HAP-1 (cell line): ENCODE measurements at regions not wholly inside any gene's neighbourhood (a gene's known extent, or its start where the extent isn't known, plus 50 kb on each side); places are given as distances from the start of the nearest gene placed in this dataset.
"Not testable (repeated sequence)": the region's sequence is repeated elsewhere in the genome, so short reads cannot be mapped to it uniquely, and the experiment has no call there.

Source experiments
- DNase-seq, 2 experiments: peaks; one replicate each; pipeline ENCODE4 v3.0.0-alpha.2; 2016 to 2020; ENCODE audit warnings: low spot score in 2 of 2
- H3K27me3 ChIP-seq: fragments of 250-450 bp; sonication (Bioruptor Pico); 2 replicates; pipeline ENCODE4 v1.5.1; 2020; ENCODE audit warnings: low read depth, mild to moderate bottlenecking, moderate library complexity
- H3K36me3 ChIP-seq: fragments of 250-450 bp; sonication (Bioruptor Pico); replicated peaks from 2 replicates; pipeline ENCODE4 v1.5.1; 2020; ENCODE audit warnings: mild to moderate bottlenecking
- H3K4me1 ChIP-seq: fragments of 250-450 bp; sonication (Bioruptor Pico); 2 replicates; pipeline ENCODE4 v1.5.1; 2020; ENCODE audit warnings: mild to moderate bottlenecking
- H3K4me3 ChIP-seq: fragments of 250-450 bp; sonication (Bioruptor Pico); 2 replicates; pipeline ENCODE4 v1.5.1; 2020; ENCODE audit warnings: mild to moderate bottlenecking, moderate library complexity
- H3K9me3 ChIP-seq: fragments of 250-450 bp; sonication (Bioruptor Pico); 2 replicates; pipeline ENCODE4 v1.5.1; 2020; ENCODE audit warnings: mild to moderate bottlenecking, moderate library complexity
- in situ Hi-C: fragments of 300-500 bp; cut with MboI; formaldehyde crosslinking; loops from 3 replicates; pipeline ENCODE4 v1.14.3; 2020; ENCODE audit warnings: low sequenced_read_pairs, inconsistent platforms, mixed read lengths

- Histone ChIP-seq H3K36me3 (no peaks in the 10 kb centered on the region), H3K27me3 (peaks cover 3% of the 10 kb centered on the region), H3K4me3 (no peak overlapping the region), H3K9me3 (no peaks in the 10 kb centered on the region), H3K4me1 (no peaks in the 10 kb centered on the region)
- in situ Hi-C loops, result no loop called here
- no peak for DNase-seq
Measured at GRCh38 chr12:92253301-92253700, 107.7 kb upstream of the BTG1 start.

GRCh38 chr12:92248977-92249376 is 103.3 kb upstream of the BTG1 start:
- Histone ChIP-seq H3K9me3 (no peaks in the 10 kb centered on the region), H3K27me3 (peaks cover 3% of the 10 kb centered on the region; the same call in 1 of the 2 replicates), H3K36me3 (no peaks in the 10 kb centered on the region), H3K4me1 (no peaks in the 10 kb centered on the region), H3K4me3 (no peak overlapping the region)
- DNase-seq, result no peak
- in situ Hi-C loops, result no loop called here

- in situ Hi-C loops, result no loop called here
- Histone ChIP-seq H3K9me3 (no peaks in the 10 kb centered on the region), H3K4me3 (no peak overlapping the region), H3K27me3 (no peaks in the 10 kb centered on the region; the same call in 1 of the 2 replicates), H3K36me3 (no peaks in the 10 kb centered on the region), H3K4me1 (no peaks in the 10 kb centered on the region)
- DNase-seq, result no peak
Measured at GRCh38 chr12:92244036-92244435, 98.4 kb upstream of the BTG1 start.

- Histone ChIP-seq H3K27me3 (no peaks in the 10 kb centered on the region; the same call in 1 of the 2 replicates), H3K4me1 (no peaks in the 10 kb centered on the region), H3K36me3 (no peaks in the 10 kb centered on the region), H3K4me3 (no peak overlapping the region), H3K9me3 (no peaks in the 10 kb centered on the region)
- no peak for DNase-seq
- in situ Hi-C loops, result no loop called here
Measured at GRCh38 chr12:92242907-92243306, 97.3 kb upstream of the BTG1 start.

GRCh38 chr12:92237762-92238523 is 92.3 kb upstream of the BTG1 start:
- Histone ChIP-seq H3K36me3 (no peaks in the 10 kb centered on the region), H3K9me3 (no peaks in the 10 kb centered on the region), H3K27me3 (no peaks in the 10 kb centered on the region), H3K4me3 (no peak overlapping the region), H3K4me1 (no peaks in the 10 kb centered on the region)
- in situ Hi-C loops, result no loop called here
- no peak for DNase-seq

GRCh38 chr12:92237262-92237661 is 91.6 kb upstream of the BTG1 start:
- no peaks in the 10 kb centered on the region for H3K36me3 ChIP-seq
- in situ Hi-C loops, result no loop called here
- no peaks in the 10 kb centered on the region for H3K9me3 ChIP-seq
- H3K4me1 ChIP-seq, result no peaks in the 10 kb centered on the region
- no peak for DNase-seq
- no peak overlapping the region for H3K4me3 ChIP-seq
- no peaks in the 10 kb centered on the region for H3K27me3 ChIP-seq

- no peak overlapping the region for H3K4me3 ChIP-seq
- H3K36me3 ChIP-seq, result no peaks in the 10 kb centered on the region
- no peaks in the 10 kb centered on the region for H3K4me1 ChIP-seq
- DNase-seq, result no peak
- H3K27me3 ChIP-seq, result no peaks in the 10 kb centered on the region
- in situ Hi-C loops, result no loop called here
- H3K9me3 ChIP-seq, result no peaks in the 10 kb centered on the region
Measured at GRCh38 chr12:92235703-92236472, 90.2 kb upstream of the BTG1 start.

- H3K4me1 ChIP-seq, result no peaks in the 10 kb centered on the region
- no peaks in the 10 kb centered on the region for H3K36me3 ChIP-seq
- no peaks in the 10 kb centered on the region for H3K27me3 ChIP-seq
- in situ Hi-C loops, result no loop called here
- DNase-seq, result no peak
- H3K4me3 ChIP-seq, result no peak overlapping the region
- no peaks in the 10 kb centered on the region for H3K9me3 ChIP-seq
Measured at GRCh38 chr12:92234533-92234932, 88.9 kb upstream of the BTG1 start.

GRCh38 chr12:92233346-92234015 is 87.8 kb upstream of the BTG1 start:
- no peaks in the 10 kb centered on the region for H3K36me3 ChIP-seq
- H3K27me3 ChIP-seq, result no peaks in the 10 kb centered on the region
- no peak overlapping the region for H3K4me3 ChIP-seq
- H3K9me3 ChIP-seq, result no peaks in the 10 kb centered on the region
- no peaks in the 10 kb centered on the region for H3K4me1 ChIP-seq
- no peak for DNase-seq
- in situ Hi-C loops, result no loop called here

- in situ Hi-C loops, H3K36me3 ChIP-seq, H3K27me3 ChIP-seq, H3K4me1 ChIP-seq, H3K9me3 ChIP-seq, DNase-seq, H3K4me3 ChIP-seq: not testable (repeated sequence)
Measured at GRCh38 chr12:92232371-92232932, 86.8 kb upstream of the BTG1 start.

- H3K36me3 ChIP-seq, H3K9me3 ChIP-seq, DNase-seq, H3K4me1 ChIP-seq, H3K27me3 ChIP-seq, H3K4me3 ChIP-seq, in situ Hi-C loops: not testable (repeated sequence)
Measured at GRCh38 chr12:92231945-92232344, 86.3 kb upstream of the BTG1 start.

- H3K27me3 ChIP-seq, H3K36me3 ChIP-seq, in situ Hi-C loops, H3K4me3 ChIP-seq, H3K4me1 ChIP-seq, H3K9me3 ChIP-seq, DNase-seq: not testable (repeated sequence)
Measured at GRCh38 chr12:92231532-92231931, 85.9 kb upstream of the BTG1 start.

GRCh38 chr12:92229381-92229780 is 83.7 kb upstream of the BTG1 start:
- H3K4me1 ChIP-seq, result no peaks in the 10 kb centered on the region
- in situ Hi-C loops, result no loop called here

GRCh38 chr12:92226961-92227360 is 81.3 kb upstream of the BTG1 start:
- H3K36me3 ChIP-seq, result no peaks in the 10 kb centered on the region
- H3K27me3 ChIP-seq, result no peaks in the 10 kb centered on the region
- DNase-seq, result no peak
- H3K9me3 ChIP-seq, result no peaks in the 10 kb centered on the region
- in situ Hi-C loops, result no loop called here
- no peaks in the 10 kb centered on the region for H3K4me1 ChIP-seq
- no peak overlapping the region for H3K4me3 ChIP-seq

More at GRCh38 chr12:92229381-92229780, 83.7 kb upstream of the BTG1 start:
- H3K27me3 ChIP-seq, result no peaks in the 10 kb centered on the region
- H3K36me3 ChIP-seq, result no peaks in the 10 kb centered on the region
- no peak for DNase-seq
- H3K4me3 ChIP-seq, result no peak overlapping the region
- H3K9me3 ChIP-seq, result no peaks in the 10 kb centered on the region
